Immature natural killer cell (primary cell): ENCODE measurements at regions not wholly inside any gene's neighbourhood (a gene's known extent, or its start where the extent isn't known, plus 50 kb on each side); places are given as distances from the start of the nearest gene placed in this dataset.
A peak's percentile ranks its signal among the peaks of the same experiment; 100 is the strongest.

ENCODE experiments used
- DNase-seq, 3 donors: peaks; one replicate each; pipeline ENCODE4 v3.0.0; 2022; ENCODE audit warnings: mixed read lengths in 1 of 3
- H3K27ac Mint-ChIP-seq, 6 donors: one replicate each; pipeline ENCODE4 v1.8.0; 2020; ENCODE audit warnings: mixed read lengths in 6 of 6, mild to moderate bottlenecking in 5 of 6, inconsistent platforms in 4 of 6, moderate library complexity in 3 of 6
- H3K27me3 Mint-ChIP-seq, 3 donors: one replicate each; pipeline ENCODE4 v1.8.0; 2020 to 2021; ENCODE audit warnings: low read depth in 3 of 3, mild to moderate bottlenecking in 3 of 3, mixed read lengths in 3 of 3, moderate library complexity in 3 of 3, inconsistent platforms in 1 of 3
- H3K36me3 Mint-ChIP-seq, 3 donors: one replicate each; pipeline ENCODE4 v1.8.0; 2020; ENCODE audit warnings: mixed read lengths in 3 of 3, inconsistent platforms in 2 of 3, mild to moderate bottlenecking in 2 of 3
- H3K4me1 Mint-ChIP-seq, 2 donors: one replicate each; pipeline ENCODE4 v1.8.0; 2020; ENCODE audit warnings: inconsistent platforms in 2 of 2, mild to moderate bottlenecking in 2 of 2, mixed read lengths in 2 of 2, moderate library complexity in 1 of 2
- H3K4me3 Mint-ChIP-seq, 5 donors: one replicate each; pipeline ENCODE4 v1.8.0; 2020; ENCODE audit warnings: mild to moderate bottlenecking in 5 of 5, mixed read lengths in 5 of 5, inconsistent platforms in 3 of 5, moderate library complexity in 3 of 5
- H3K9me3 Mint-ChIP-seq, 6 donors: one replicate each; pipeline ENCODE4 v1.8.0; 2020; ENCODE audit warnings: mild to moderate bottlenecking in 6 of 6, mixed read lengths in 6 of 6, inconsistent platforms in 4 of 6, moderate library complexity in 3 of 6

GRCh38 chr9:35540315-35540714 is 50.4 kb downstream of the RUSC2 start:
- Mint-ChIP-seq H3K4me1 (no peaks in the 10 kb centered on the region), H3K27ac (no peak overlapping the region), H3K36me3 (peaks cover 0 to 8% (median 0%) of the 10 kb centered on the region in 3 donors), H3K4me3 (no peak overlapping the region), H3K27me3 (peaks cover 0 to 6% (median 2%) of the 10 kb centered on the region in 3 donors), H3K9me3 (no peaks in the 10 kb centered on the region)
- DNase-seq: no peak

- Mint-ChIP-seq H3K27ac (no peak overlapping the region), H3K4me3 (no peak overlapping the region), H3K9me3 (no peaks in the 10 kb centered on the region), H3K36me3 (no peaks in the 10 kb centered on the region), H3K4me1 (no peaks in the 10 kb centered on the region), H3K27me3 (peaks cover 0 to 2% (median 1%) of the 10 kb centered on the region in 3 donors)
- DNase-seq: no peak
These were observed 56.9 kb downstream of the RUSC2 start for GRCh38 chr9:35546853-35547252.

GRCh38 chr9:35547889-35548418 is 57.1 kb upstream of the TESK1 start:
- Mint-ChIP-seq H3K9me3 (no peaks in the 10 kb centered on the region), H3K36me3 (no peaks in the 10 kb centered on the region), H3K27ac (no peak overlapping the region), H3K4me1 (no peaks in the 10 kb centered on the region), H3K27me3 (peaks cover 0 to 2% (median 1%) of the 10 kb centered on the region in 3 donors), H3K4me3 (no peak overlapping the region)
- no peak for DNase-seq

- Mint-ChIP-seq H3K27ac (no peak overlapping the region), H3K27me3 (peaks cover 0 to 2% (median 1%) of the 10 kb centered on the region in 3 donors), H3K9me3 (no peaks in the 10 kb centered on the region), H3K4me3 (no peak overlapping the region), H3K4me1 (no peaks in the 10 kb centered on the region), H3K36me3 (no peaks in the 10 kb centered on the region)
- no peak for DNase-seq
These were observed 56.5 kb upstream of the TESK1 start for GRCh38 chr9:35548571-35548970.

- DNase-seq: no peak
- Mint-ChIP-seq H3K4me1 (no peaks in the 10 kb centered on the region), H3K36me3 (no peaks in the 10 kb centered on the region), H3K27ac (no peak overlapping the region), H3K4me3 (no peak overlapping the region), H3K9me3 (no peaks in the 10 kb centered on the region), H3K27me3 (peaks cover 0 to 2% (median 1%) of the 10 kb centered on the region in 3 donors)
These were observed 55.6 kb upstream of the TESK1 start for GRCh38 chr9:35549441-35549840.

- DNase-seq: no peak
These were observed 52.7 kb upstream of the TESK1 start for GRCh38 chr9:35552376-35552775.

GRCh38 chr9:35552837-35553236 is 52.2 kb upstream of the TESK1 start:
- no peaks in the 10 kb centered on the region for H3K4me1 Mint-ChIP-seq
- peaks cover 0 to 3% (median 0%) of the 10 kb centered on the region in 3 donors for H3K27me3 Mint-ChIP-seq
- no peak for DNase-seq
- H3K9me3 Mint-ChIP-seq: no peaks in the 10 kb centered on the region
- H3K4me3 Mint-ChIP-seq: no peak overlapping the region
- H3K27ac Mint-ChIP-seq: no peak overlapping the region
- H3K36me3 Mint-ChIP-seq: peaks cover 0 to 4% (median 0%) of the 10 kb centered on the region in 3 donors

More at GRCh38 chr9:35552376-35552775, 52.7 kb upstream of the TESK1 start:
- peaks cover 0 to 3% (median 1%) of the 10 kb centered on the region in 3 donors for H3K27me3 Mint-ChIP-seq
- H3K27ac Mint-ChIP-seq: no peak overlapping the region
- H3K4me1 Mint-ChIP-seq: no peaks in the 10 kb centered on the region
- no peak overlapping the region for H3K4me3 Mint-ChIP-seq
- H3K9me3 Mint-ChIP-seq: no peaks in the 10 kb centered on the region
- peaks cover 0 to 4% (median 0%) of the 10 kb centered on the region in 3 donors for H3K36me3 Mint-ChIP-seq

GRCh38 chr9:35553670-35554543 is 51.2 kb upstream of the TESK1 start:
- H3K27me3 Mint-ChIP-seq: peaks cover 0 to 3% (median 2%) of the 10 kb centered on the region in 3 donors
- H3K27ac Mint-ChIP-seq: no peak overlapping the region
- DNase-seq: peak; percentile 10 to 28 (median 15)
- no peaks in the 10 kb centered on the region for H3K4me1 Mint-ChIP-seq
- H3K9me3 Mint-ChIP-seq: no peaks in the 10 kb centered on the region
- peaks cover 0 to 4% (median 0%) of the 10 kb centered on the region in 3 donors for H3K36me3 Mint-ChIP-seq
- H3K4me3 Mint-ChIP-seq: no peak overlapping the region

GRCh38 chr9:35555246-35555701 is 49.8 kb upstream of the TESK1 start:
- Mint-ChIP-seq H3K36me3 (peaks cover 0 to 4% (median 0%) of the 10 kb centered on the region in 3 donors), H3K27ac (no peak overlapping the region), H3K4me1 (no peaks in the 10 kb centered on the region), H3K4me3 (no peak overlapping the region), H3K9me3 (no peaks in the 10 kb centered on the region), H3K27me3 (peaks cover 0 to 5% (median 2%) of the 10 kb centered on the region in 3 donors)
- DNase-seq: no peak
